OCI-LY1 (cell line): ENCODE measurements at regions not wholly inside any gene's neighbourhood (a gene's known extent, or its start where the extent isn't known, plus 50 kb on each side); places are given as distances from the start of the nearest gene placed in this dataset.

ENCODE experiments used
- H2AFZ ChIP-seq: fragments of 200-600 bp; sonication (generic), shearing (Covaris generic); 2 replicates; pipeline ENCODE4 v1.6.0; 2014; ENCODE audit warnings: antibody characterized with exemption, mild to moderate bottlenecking, low read length
- H3F3A ChIP-seq: fragments of 200-600 bp; sonication (generic), shearing (Covaris generic); 2 replicates; pipeline ENCODE4 v1.6.0; 2014; ENCODE audit warnings: mild to moderate bottlenecking, antibody characterized with exemption, low read length, moderate library complexity; ENCODE audit not compliant: insufficient read depth
- H3K27ac ChIP-seq: fragments of 200-600 bp; sonication (generic); 2 replicates; pipeline ENCODE4 v1.5.1; 2014; ENCODE audit warnings: low read length, mixed run types, mild to moderate bottlenecking, low read depth; ENCODE audit not compliant: poor library complexity, severe bottlenecking
- H3K27me3 ChIP-seq: fragments of 200-600 bp; sonication (generic); 2 replicates; pipeline ENCODE4 v1.6.0; 2014; ENCODE audit warnings: antibody characterized with exemption, mild to moderate bottlenecking, low read length, moderate library complexity; ENCODE audit not compliant: insufficient read depth
- H3K36me3 ChIP-seq: fragments of 200-600 bp; sonication (generic); 2 replicates; pipeline ENCODE4 v1.6.1; 2014; ENCODE audit warnings: mild to moderate bottlenecking, antibody characterized with exemption, low read length, moderate library complexity, mixed read lengths; ENCODE audit not compliant: insufficient read depth
- H3K4me1 ChIP-seq: fragments of 200-600 bp; sonication (generic); 2 replicates; pipeline ENCODE4 v1.5.1; 2014; ENCODE audit warnings: mild to moderate bottlenecking, low read length, moderate library complexity; ENCODE audit not compliant: insufficient read depth, severe bottlenecking
- H3K4me2 ChIP-seq: fragments of 200-600 bp; sonication (generic), shearing (Covaris generic); 2 replicates; pipeline ENCODE4 v1.6.1; 2014; ENCODE audit warnings: low read length
- H3K4me3 ChIP-seq: fragments of 200-600 bp; sonication (generic); 2 replicates; pipeline ENCODE4 v1.5.1; 2014; ENCODE audit warnings: low read length, low read depth, mild to moderate bottlenecking, mixed read lengths; ENCODE audit not compliant: poor library complexity, severe bottlenecking
- H3K79me2 ChIP-seq: fragments of 200-600 bp; shearing (Covaris generic); 2 replicates; pipeline ENCODE4 v1.6.1; 2016; ENCODE audit warnings: mixed run types, low read length, mixed read lengths; ENCODE audit not compliant: insufficient read depth
- H3K9ac ChIP-seq: fragments of 200-600 bp; sonication (generic), shearing (Covaris generic); 2 replicates; pipeline ENCODE4 v1.6.1; 2014; ENCODE audit warnings: mild to moderate bottlenecking, low read length, mixed read lengths
- H3K9me2 ChIP-seq: fragments of 200-600 bp; sonication (generic), shearing (Covaris generic); 2 replicates; pipeline ENCODE4 v1.6.1; 2014; ENCODE audit warnings: low read depth, mild to moderate bottlenecking, low read length, mixed read lengths
- H3K9me3 ChIP-seq: fragments of 200-600 bp; shearing (Covaris generic); 2 replicates; pipeline ENCODE4 v1.6.1; 2014; ENCODE audit warnings: low read length, mixed read lengths
- H4K20me1 ChIP-seq: fragments of 200-600 bp; sonication (generic), shearing (Covaris generic); 2 replicates; pipeline ENCODE4 v1.6.0; 2016; ENCODE audit warnings: mild to moderate bottlenecking, low read length; ENCODE audit not compliant: insufficient read depth
- EZH2 ChIP-seq: fragments of 200-600 bp; sonication (generic), shearing (Covaris generic); IDR thresholded peaks from 2 replicates; pipeline ENCODE4 v1.8.0; 2017; ENCODE audit warnings: borderline replicate concordance, mixed run types, mild to moderate bottlenecking, antibody characterized with exemption, low read length, moderate library complexity, mixed read lengths
- TF ChIP-seq, protein P1 (sequence below): fragments of 200-600 bp; sonication (generic), shearing (Covaris generic); IDR thresholded peaks from 2 replicates; pipeline ENCODE4 v1.5.1; 2017; ENCODE audit warnings: mild to moderate bottlenecking, antibody characterized with exemption, low read length, moderate library complexity, mixed read lengths

DNA sequence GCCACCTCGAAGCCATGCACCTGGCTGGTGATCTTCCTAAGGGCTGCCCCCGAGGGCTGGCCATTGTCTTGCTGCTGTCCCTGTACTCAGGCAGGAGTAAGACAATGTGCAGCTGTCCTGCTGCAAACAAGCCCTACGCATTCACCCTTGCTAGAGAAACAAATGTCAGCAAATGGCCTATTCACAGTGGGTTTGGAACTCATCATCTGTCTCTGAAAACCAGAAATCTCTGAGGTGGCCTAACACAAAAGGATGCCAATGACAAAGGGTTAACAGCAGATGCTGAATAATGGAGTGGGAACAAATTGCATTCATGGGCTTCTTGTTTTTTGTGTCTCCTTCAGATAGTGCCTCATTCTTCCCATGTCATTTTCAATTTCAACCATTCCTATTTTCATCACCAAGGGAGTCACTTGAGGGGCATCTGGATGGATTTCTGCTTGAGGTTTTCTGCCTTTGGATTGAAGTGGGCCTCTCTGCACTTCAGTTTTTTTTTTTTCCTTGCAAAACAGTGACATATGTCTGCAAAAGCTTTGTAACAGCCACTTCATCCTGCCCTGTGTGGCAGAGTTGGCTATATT lies 261.6 kb upstream of the VLDLR start:
- Histone ChIP-seq H3K27me3 (no peaks in the 10 kb centered on the region), H3K4me1 (peaks cover 1% of the 10 kb centered on the region), H3K27ac (no peak overlapping the region), H3K9me2 (no peaks in the 10 kb centered on the region), H2AFZ (no peak overlapping the region), H3K4me2 (no peak overlapping the region), H3F3A (no peaks in the 10 kb centered on the region), H3K36me3 (no peaks in the 10 kb centered on the region), H3K9ac (no peak overlapping the region), H3K79me2 (no peaks in the 10 kb centered on the region), H3K9me3 (no peaks in the 10 kb centered on the region), H4K20me1 (no peaks in the 10 kb centered on the region), H3K4me3 (no peak overlapping the region)
- TF ChIP-seq EZH2, result no peak
- TF ChIP-seq, protein P1, sequence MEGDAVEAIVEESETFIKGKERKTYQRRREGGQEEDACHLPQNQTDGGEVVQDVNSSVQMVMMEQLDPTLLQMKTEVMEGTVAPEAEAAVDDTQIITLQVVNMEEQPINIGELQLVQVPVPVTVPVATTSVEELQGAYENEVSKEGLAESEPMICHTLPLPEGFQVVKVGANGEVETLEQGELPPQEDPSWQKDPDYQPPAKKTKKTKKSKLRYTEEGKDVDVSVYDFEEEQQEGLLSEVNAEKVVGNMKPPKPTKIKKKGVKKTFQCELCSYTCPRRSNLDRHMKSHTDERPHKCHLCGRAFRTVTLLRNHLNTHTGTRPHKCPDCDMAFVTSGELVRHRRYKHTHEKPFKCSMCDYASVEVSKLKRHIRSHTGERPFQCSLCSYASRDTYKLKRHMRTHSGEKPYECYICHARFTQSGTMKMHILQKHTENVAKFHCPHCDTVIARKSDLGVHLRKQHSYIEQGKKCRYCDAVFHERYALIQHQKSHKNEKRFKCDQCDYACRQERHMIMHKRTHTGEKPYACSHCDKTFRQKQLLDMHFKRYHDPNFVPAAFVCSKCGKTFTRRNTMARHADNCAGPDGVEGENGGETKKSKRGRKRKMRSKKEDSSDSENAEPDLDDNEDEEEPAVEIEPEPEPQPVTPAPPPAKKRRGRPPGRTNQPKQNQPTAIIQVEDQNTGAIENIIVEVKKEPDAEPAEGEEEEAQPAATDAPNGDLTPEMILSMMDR, result no peak

DNA sequence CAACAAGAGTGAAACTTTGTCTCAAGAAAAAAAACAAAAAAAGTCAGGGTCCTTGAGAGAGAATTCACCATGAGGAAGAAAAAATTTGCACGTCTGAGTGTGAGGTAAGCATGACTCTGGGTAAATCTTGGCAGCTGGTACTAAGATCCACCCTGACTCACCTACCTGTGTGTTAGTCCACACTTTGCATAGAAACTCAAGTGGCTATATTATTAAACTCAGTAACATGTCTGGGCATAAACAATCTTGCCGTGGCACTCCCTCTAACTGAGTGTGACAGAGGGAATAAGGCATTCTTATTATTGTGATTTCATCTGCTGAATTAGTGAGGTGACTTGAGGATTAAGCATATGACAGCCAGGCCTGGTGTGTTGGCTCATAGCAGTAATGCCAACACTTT lies 259.4 kb upstream of the VLDLR start:
- H3K79me2 ChIP-seq, result no peaks in the 10 kb centered on the region
- H3K27me3 ChIP-seq, result no peaks in the 10 kb centered on the region
- no peaks in the 10 kb centered on the region for H3K36me3 ChIP-seq
- H3K4me2 ChIP-seq, result no peak overlapping the region
- no peak overlapping the region for H3K27ac ChIP-seq
- no peaks in the 10 kb centered on the region for H3K9me3 ChIP-seq
- no peak overlapping the region for H3K4me3 ChIP-seq
- no peak overlapping the region for H2AFZ ChIP-seq
- H3K4me1 ChIP-seq, result no peaks in the 10 kb centered on the region
- TF ChIP-seq EZH2, result no peak
- TF ChIP-seq, protein P1, result no peak
- H3K9me2 ChIP-seq, result no peaks in the 10 kb centered on the region
- H4K20me1 ChIP-seq, result no peaks in the 10 kb centered on the region
- no peak overlapping the region for H3K9ac ChIP-seq
- no peaks in the 10 kb centered on the region for H3F3A ChIP-seq

DNA sequence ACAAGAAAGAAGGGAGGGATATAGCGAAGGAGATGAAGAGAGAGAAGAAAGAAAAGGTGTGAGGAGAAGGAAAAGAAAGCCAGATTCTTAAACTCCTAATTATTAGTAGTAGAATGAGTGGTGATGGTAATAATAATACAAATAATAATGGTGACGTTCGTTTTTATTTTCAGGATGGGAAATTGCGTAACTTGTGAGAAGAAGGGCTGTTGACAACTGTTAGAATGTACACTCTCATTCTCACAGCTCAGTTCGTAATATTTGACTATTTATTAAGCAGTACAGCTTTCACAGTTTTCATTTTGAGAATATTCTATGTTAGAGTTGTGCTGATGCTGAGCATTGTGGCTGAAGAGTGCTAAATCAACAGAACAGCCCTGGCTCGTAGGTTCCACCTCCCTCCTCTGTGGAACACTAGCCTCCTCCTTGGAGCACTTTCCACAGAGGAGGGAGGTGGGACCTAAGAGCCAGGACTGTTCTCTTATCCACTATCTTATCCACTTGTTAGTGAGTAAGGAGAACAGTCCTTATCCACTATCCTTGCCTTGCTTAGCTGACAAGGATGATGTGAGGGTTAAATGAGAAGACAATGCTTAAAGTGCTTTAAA lies 258.3 kb upstream of the VLDLR start:
- Histone ChIP-seq H3F3A (no peaks in the 10 kb centered on the region), H3K9me3 (no peaks in the 10 kb centered on the region), H3K36me3 (no peaks in the 10 kb centered on the region), H3K9ac (no peak overlapping the region), H3K27ac (no peak overlapping the region), H4K20me1 (no peaks in the 10 kb centered on the region), H2AFZ (no peak overlapping the region), H3K4me1 (no peaks in the 10 kb centered on the region), H3K9me2 (no peaks in the 10 kb centered on the region), H3K27me3 (no peaks in the 10 kb centered on the region), H3K4me2 (no peak overlapping the region), H3K4me3 (no peak overlapping the region), H3K79me2 (no peaks in the 10 kb centered on the region)
- TF ChIP-seq, protein P1, result no peak
- no peak for TF ChIP-seq EZH2
